HEK293T (cell line): ENCODE measurements at regions not wholly inside any gene's neighbourhood (a gene's known extent, or its start where the extent isn't known, plus 50 kb on each side); places are given as distances from the start of the nearest gene placed in this dataset.

Experiments
- BHLHE40 ChIP-seq: fragments of 450-650 bp; IDR thresholded peaks from 2 replicates; pipeline ENCODE4 v1.6.1; 2016; ENCODE audit warnings: mild to moderate bottlenecking, moderate library complexity, borderline replicate concordance
- ELF4 ChIP-seq: fragments of 450-650 bp; IDR thresholded peaks from 2 replicates; pipeline ENCODE4 v1.6.1; 2017; ENCODE audit warnings: antibody characterized with exemption
- FOXA1 ChIP-seq: fragments of 450-650 bp; IDR thresholded peaks from 2 replicates; pipeline ENCODE4 v1.6.1; 2016; ENCODE audit warnings: mild to moderate bottlenecking
- FOXM1 ChIP-seq: fragments of 450-650 bp; IDR thresholded peaks from 2 replicates; pipeline ENCODE4 v1.6.1; 2017; ENCODE audit warnings: mild to moderate bottlenecking, borderline replicate concordance
- L3MBTL2 ChIP-seq: fragments of 450-650 bp; conservative IDR thresholded peaks from 2 replicates; pipeline ENCODE4 v1.6.1; 2016; ENCODE audit warnings: mild to moderate bottlenecking

DNA sequence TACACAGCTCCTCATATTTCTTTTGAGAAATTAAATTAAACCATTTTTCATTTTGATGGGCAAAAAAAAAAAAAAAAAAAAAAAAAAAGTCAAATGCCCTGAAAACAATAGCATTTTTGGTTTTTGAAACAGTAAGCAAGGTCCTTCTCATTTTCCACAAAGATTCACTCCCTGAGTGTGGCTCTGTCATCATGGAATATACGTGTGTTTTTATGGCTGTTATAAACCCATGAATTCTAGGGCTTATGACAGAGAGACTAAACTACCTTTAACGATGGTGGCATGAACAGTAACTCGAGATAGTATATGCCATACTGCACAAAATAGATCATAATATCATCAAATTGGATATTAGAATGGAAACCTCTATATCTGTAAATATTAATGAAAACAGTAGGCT lies 179.2 kb upstream of the ZNF521 start:
- TF ChIP-seq FOXA1: no peak
- TF ChIP-seq ELF4: no peak
- TF ChIP-seq BHLHE40: no peak
- TF ChIP-seq L3MBTL2: no peak
- TF ChIP-seq FOXM1: no peak
